Loucy (cell line): ENCODE measurements at regions not wholly inside any gene's neighbourhood (a gene's known extent, or its start where the extent isn't known, plus 50 kb on each side); places are given as distances from the start of the nearest gene placed in this dataset.

Experiments
- CTCF ChIP-seq: fragments of 200-600 bp; sonication (generic); conservative IDR thresholded peaks from 2 replicates; pipeline ENCODE4 v1.5.1; 2014; ENCODE audit warnings: mild to moderate bottlenecking, antibody characterized with exemption, low read length
- EZH2phosphoT487 ChIP-seq: fragments of 200-600 bp; IDR thresholded peaks from 2 replicates; pipeline ENCODE4 v1.6.1; 2018; ENCODE audit warnings: antibody characterized with exemption, mild to moderate bottlenecking, moderate library complexity, borderline replicate concordance

GRCh38 chr10:129032372-129033313, 434.4 kb upstream of the MGMT start:
- TF ChIP-seq CTCF (no peak), EZH2phosphoT487 (no peak)
